Neutrophil (primary cell): ENCODE measurements at regions not wholly inside any gene's neighbourhood (a gene's known extent, or its start where the extent isn't known, plus 50 kb on each side); places are given as distances from the start of the nearest gene placed in this dataset.

Experiments
- H3K27ac ChIP-seq: fragments of 200-600 bp; sonication (generic); 2 replicates; pipeline ENCODE4 v1.5.1; 2016; ENCODE audit warnings: mild to moderate bottlenecking, moderate library complexity
- H3K27me3 ChIP-seq: fragments of 200-600 bp; sonication (generic); 2 replicates; pipeline ENCODE4 v1.6.0; 2016; ENCODE audit warnings: mild to moderate bottlenecking
- H3K36me3 ChIP-seq: fragments of 200-600 bp; sonication (generic); 2 replicates; pipeline ENCODE4 v1.5.1; 2017
- H3K4me1 ChIP-seq, 2 experiments: fragments of 200-600 bp in 1 of 2; sonication (generic) in 1 of 2; 1 replicate in 1 of 2; 2 replicates in 1 of 2; pipeline versions ENCODE4 v1.5.1 to v1.6.1; 2013 to 2016; ENCODE audit warnings: low read depth in 1 of 2, low read length in 1 of 2, mild to moderate bottlenecking in 1 of 2, moderate library complexity in 1 of 2; ENCODE audit not compliant: control insufficient read depth in 1 of 2, insufficient read depth in 1 of 2
- H3K4me3 ChIP-seq, 2 experiments: fragments of 200-600 bp in 1 of 2; sonication (generic) in 1 of 2; 1 replicate in 1 of 2; 2 replicates in 1 of 2; pipeline ENCODE4 v1.5.1; 2013 to 2016; ENCODE audit warnings: low read depth in 1 of 2, low read length in 1 of 2, mild to moderate bottlenecking in 1 of 2, moderate library complexity in 1 of 2
- H3K9me3 ChIP-seq: fragments of 200-600 bp; sonication (generic); 2 replicates; pipeline ENCODE4 v1.5.1; 2016
- TF ChIP-seq, protein P1 (sequence below): fragments of 200-600 bp; sonication (generic); IDR thresholded peaks from 2 replicates; pipeline ENCODE4 v1.5.1; 2016; ENCODE audit warnings: antibody characterized with exemption

DNA sequence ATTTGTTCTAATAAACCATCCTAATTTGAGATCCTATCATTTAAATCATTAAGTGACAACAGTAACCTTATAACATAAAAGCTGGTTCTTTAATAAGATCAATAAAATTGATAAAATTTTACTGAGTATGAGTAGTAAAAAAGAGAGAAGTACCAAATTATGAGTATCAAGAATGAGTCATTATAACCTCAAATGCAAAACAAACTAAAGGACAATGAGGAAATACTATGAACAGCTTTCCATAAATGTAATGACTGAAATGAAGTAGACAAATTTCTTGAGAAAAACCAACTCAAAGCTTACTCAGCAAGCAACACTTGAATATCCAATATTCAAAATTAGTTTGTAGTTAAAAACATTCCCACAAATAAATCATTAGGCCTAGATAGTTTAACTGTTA, 433.0 kb downstream of the ZEB2 start:
- Histone ChIP-seq H3K27me3 (no peaks in the 10 kb centered on the region), H3K9me3 (no peaks in the 10 kb centered on the region), H3K36me3 (no peaks in the 10 kb centered on the region), H3K27ac (no peak overlapping the region), H3K4me3 (no peak overlapping the region), H3K4me1 (no peaks in the 10 kb centered on the region)
- TF ChIP-seq, protein P1, sequence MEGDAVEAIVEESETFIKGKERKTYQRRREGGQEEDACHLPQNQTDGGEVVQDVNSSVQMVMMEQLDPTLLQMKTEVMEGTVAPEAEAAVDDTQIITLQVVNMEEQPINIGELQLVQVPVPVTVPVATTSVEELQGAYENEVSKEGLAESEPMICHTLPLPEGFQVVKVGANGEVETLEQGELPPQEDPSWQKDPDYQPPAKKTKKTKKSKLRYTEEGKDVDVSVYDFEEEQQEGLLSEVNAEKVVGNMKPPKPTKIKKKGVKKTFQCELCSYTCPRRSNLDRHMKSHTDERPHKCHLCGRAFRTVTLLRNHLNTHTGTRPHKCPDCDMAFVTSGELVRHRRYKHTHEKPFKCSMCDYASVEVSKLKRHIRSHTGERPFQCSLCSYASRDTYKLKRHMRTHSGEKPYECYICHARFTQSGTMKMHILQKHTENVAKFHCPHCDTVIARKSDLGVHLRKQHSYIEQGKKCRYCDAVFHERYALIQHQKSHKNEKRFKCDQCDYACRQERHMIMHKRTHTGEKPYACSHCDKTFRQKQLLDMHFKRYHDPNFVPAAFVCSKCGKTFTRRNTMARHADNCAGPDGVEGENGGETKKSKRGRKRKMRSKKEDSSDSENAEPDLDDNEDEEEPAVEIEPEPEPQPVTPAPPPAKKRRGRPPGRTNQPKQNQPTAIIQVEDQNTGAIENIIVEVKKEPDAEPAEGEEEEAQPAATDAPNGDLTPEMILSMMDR: no peak

DNA sequence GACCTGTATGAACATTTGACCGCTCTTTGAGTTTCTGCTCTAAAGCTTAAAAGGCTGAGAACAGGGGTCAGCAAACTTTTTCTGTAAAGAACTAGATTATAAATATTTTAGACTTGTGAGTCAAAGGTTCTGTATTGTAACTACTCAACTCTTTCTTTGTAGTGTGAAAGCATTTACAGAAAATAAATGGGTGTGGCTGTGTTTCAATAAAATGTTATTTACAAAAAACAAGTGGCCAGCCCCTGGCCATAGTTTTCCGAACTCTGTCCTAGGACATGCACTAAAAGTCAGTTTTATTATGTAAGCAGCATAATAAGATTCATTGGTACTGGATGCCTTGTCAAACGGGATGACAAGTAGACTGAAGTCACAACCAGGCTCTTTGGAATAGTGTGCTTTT, 434.9 kb downstream of the ZEB2 start:
- no peaks in the 10 kb centered on the region for H3K27me3 ChIP-seq
- no peak overlapping the region for H3K27ac ChIP-seq

DNA sequence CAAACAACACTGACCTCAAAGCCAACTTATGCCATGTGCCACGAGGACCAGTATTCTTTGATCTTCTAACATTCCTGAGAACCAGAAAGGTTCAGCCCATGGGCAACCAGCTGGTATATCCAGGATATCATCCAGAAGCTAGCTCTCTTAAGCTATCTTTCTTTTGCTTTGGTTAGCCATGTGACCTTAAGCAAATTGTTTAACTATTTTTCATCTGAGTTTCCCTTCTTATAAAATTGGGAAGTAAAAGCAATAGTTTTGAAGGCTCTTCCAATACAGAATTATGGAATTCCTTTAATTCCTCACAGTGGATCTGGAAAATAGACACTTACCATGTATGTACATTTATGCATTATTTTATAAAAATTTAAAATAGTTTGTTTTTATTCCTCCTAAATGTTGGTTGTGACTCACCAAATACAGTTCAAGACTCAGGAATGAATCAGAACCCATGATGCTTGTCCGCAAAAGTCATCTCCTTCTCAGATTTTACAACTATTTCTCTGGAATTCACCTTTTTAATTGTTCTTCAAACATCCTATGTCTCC, 435.7 kb downstream of the ZEB2 start:
- H3K4me3 ChIP-seq: no peak overlapping the region
- no peaks in the 10 kb centered on the region for H3K4me1 ChIP-seq
- no peak overlapping the region for H3K27ac ChIP-seq
- H3K9me3 ChIP-seq: no peaks in the 10 kb centered on the region
- H3K36me3 ChIP-seq: no peaks in the 10 kb centered on the region
- no peaks in the 10 kb centered on the region for H3K27me3 ChIP-seq
- TF ChIP-seq, protein P1: no peak

More for the DNA sequence above, 434.9 kb downstream of the ZEB2 start:
- Histone ChIP-seq H3K36me3 (no peaks in the 10 kb centered on the region), H3K4me1 (no peaks in the 10 kb centered on the region), H3K9me3 (no peaks in the 10 kb centered on the region), H3K4me3 (no peak overlapping the region)
- TF ChIP-seq, protein P1: no peak

DNA sequence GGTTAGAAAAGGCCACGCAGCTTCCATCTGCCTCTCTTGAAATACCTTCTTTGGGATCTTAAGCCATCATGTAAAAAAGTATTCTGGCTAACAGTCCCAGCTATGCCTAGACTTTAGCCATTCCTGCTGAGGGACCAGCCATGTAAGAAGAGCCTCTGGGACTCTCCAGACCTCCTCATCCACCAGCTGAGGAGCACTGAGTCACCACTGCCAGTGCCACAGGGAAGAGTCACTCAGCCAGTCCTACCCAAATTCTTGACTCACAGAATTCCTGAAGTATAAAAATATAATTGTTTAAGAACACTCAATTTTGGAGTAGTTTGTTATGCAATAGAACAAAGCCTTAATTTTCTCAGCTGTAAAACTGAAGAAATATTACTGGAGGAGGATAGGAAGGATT, 436.7 kb downstream of the ZEB2 start:
- Histone ChIP-seq H3K27ac (no peak overlapping the region), H3K36me3 (no peaks in the 10 kb centered on the region), H3K4me1 (no peaks in the 10 kb centered on the region), H3K27me3 (no peaks in the 10 kb centered on the region), H3K4me3 (no peak overlapping the region), H3K9me3 (no peaks in the 10 kb centered on the region)
- TF ChIP-seq, protein P1: no peak

DNA sequence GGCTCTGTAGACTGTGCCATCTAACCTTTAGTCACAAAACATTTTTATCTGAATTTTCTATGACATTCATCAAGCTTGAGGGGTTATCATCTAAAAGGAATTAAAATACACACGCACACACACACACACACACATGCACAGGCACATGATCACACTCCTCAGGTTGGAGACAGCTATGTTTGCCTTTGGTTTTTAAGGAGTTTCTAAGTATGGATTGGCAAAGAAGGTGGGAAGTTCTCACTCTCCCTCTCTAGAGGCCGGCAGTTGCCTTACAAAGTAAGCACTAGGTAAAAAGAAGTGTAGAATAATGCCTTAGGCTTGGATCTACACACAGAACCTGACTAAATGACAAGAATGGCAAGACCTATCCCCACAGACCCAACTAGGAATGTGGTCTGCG, 437.1 kb downstream of the ZEB2 start:
- no peaks in the 10 kb centered on the region for H3K27me3 ChIP-seq
- no peaks in the 10 kb centered on the region for H3K4me1 ChIP-seq
- H3K4me3 ChIP-seq: no peak overlapping the region
- TF ChIP-seq, protein P1: no peak
- no peaks in the 10 kb centered on the region for H3K9me3 ChIP-seq
- no peak overlapping the region for H3K27ac ChIP-seq
- no peaks in the 10 kb centered on the region for H3K36me3 ChIP-seq

DNA sequence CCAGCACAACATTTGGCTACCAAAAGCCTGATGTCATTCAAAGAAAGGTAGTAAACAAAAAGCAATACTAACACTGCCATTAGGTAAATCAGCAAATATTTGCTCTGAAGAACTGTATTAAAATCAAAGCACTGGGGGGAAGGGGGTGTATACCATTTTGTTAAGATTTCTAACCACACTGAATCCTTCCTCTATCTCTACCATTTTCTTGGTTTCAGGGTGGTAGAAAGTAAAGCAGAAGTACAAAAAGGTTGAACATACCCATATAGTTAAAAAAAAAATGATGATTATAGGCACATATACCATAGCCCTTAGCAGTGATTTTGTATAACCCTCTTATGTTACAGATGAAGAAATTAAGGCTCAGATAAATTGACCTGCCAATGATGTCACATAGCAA, 437.6 kb downstream of the ZEB2 start:
- no peaks in the 10 kb centered on the region for H3K4me1 ChIP-seq
- no peaks in the 10 kb centered on the region for H3K27me3 ChIP-seq
- no peaks in the 10 kb centered on the region for H3K36me3 ChIP-seq
- no peak overlapping the region for H3K4me3 ChIP-seq
- no peak overlapping the region for H3K27ac ChIP-seq
- TF ChIP-seq, protein P1: no peak
- H3K9me3 ChIP-seq: no peaks in the 10 kb centered on the region
